ENCODE measurements at regions not wholly inside any gene's neighbourhood (a gene's known extent, or its start where the extent isn't known, plus 50 kb on each side); places are given as distances from the start of the nearest gene placed in this dataset.

GRCh38 chr11:30089921-30090320 is 73.1 kb upstream of the KCNA4 start:
- no peak for DNase-seq

- DNase-seq: no peak
These were observed 74.4 kb upstream of the KCNA4 start for GRCh38 chr11:30091246-30091645.

- DNase-seq: no peak
These were observed 74.9 kb upstream of the KCNA4 start for GRCh38 chr11:30091737-30092136.

GRCh38 chr11:30092518-30092917 is 75.7 kb upstream of the KCNA4 start:
- DNase-seq: no peak

- DNase-seq: no peak
These were observed 83.7 kb upstream of the KCNA4 start for GRCh38 chr11:30100495-30100894.

- no peak for DNase-seq
These were observed 89.7 kb upstream of the KCNA4 start for GRCh38 chr11:30106222-30107181.

- no peak for DNase-seq
These were observed 91.1 kb upstream of the KCNA4 start for GRCh38 chr11:30107899-30108298.

- no peak for DNase-seq
These were observed 92.9 kb upstream of the KCNA4 start for GRCh38 chr11:30109774-30110173.

- DNase-seq: no peak
These were observed 93.9 kb upstream of the KCNA4 start for GRCh38 chr11:30110691-30111090.

GRCh38 chr11:30111786-30112185 is 95.0 kb upstream of the KCNA4 start:
- no peak for DNase-seq

- no peak for DNase-seq
These were observed 96.6 kb upstream of the KCNA4 start for GRCh38 chr11:30113326-30113898.

- DNase-seq: no peak
These were observed 99.7 kb upstream of the KCNA4 start for GRCh38 chr11:30116512-30116911.

- DNase-seq: no peak
These were observed 103.3 kb upstream of the KCNA4 start for GRCh38 chr11:30120045-30120589.

- DNase-seq: no peak
These were observed 105.4 kb upstream of the FSHB start for GRCh38 chr11:30125456-30125855.

- peak; percentile 47 for DNase-seq
These were observed 102.4 kb upstream of the FSHB start for GRCh38 chr11:30128269-30128932.

- DNase-seq: no peak
These were observed 99.3 kb upstream of the FSHB start for GRCh38 chr11:30131535-30131934.

GRCh38 chr11:30133281-30133680 is 97.5 kb upstream of the FSHB start:
- DNase-seq: no peak

GRCh38 chr11:30143098-30143705 is 87.6 kb upstream of the FSHB start:
- DNase-seq: no peak

GRCh38 chr11:30147293-30147692 is 83.5 kb upstream of the FSHB start:
- no peak for DNase-seq

GRCh38 chr11:30149998-30150397 is 80.8 kb upstream of the FSHB start:
- no peak for DNase-seq

- DNase-seq: no peak
These were observed 80.4 kb upstream of the FSHB start for GRCh38 chr11:30150425-30150824.

- no peak for DNase-seq
These were observed 77.8 kb upstream of the FSHB start for GRCh38 chr11:30153008-30153407.

GRCh38 chr11:30155428-30155827 is 75.4 kb upstream of the FSHB start:
- DNase-seq: no peak
